ENCODE measurements at regions not wholly inside any gene's neighbourhood (a gene's known extent, or its start where the extent isn't known, plus 50 kb on each side); places are given as distances from the start of the nearest gene placed in this dataset.

- TF ChIP-seq CTCF (IDR thresholded peaks at IDR 0.05) (no peak), POLR2A (IDR thresholded peaks at IDR 0.05) (no peak)
Measured at GRCh38 chr2:19104503-19104902, 253.9 kb downstream of the OSR1 start.
